GM18868 (cell line): ENCODE measurements at regions not wholly inside any gene's neighbourhood (a gene's known extent, or its start where the extent isn't known, plus 50 kb on each side); places are given as distances from the start of the nearest gene placed in this dataset.

Source experiments
- ATAC-seq: cut with Tn5 transposase; IDR thresholded peaks from one replicate; pipeline ENCODE4 v1.9.1; 2021; ENCODE audit warnings: mild to moderate bottlenecking, moderate library complexity; ENCODE audit not compliant: unreplicated experiment

GRCh38 chr20:40769677-40770285, 80.7 kb upstream of the MAFB start:
- ATAC-seq, result no peak

- ATAC-seq, result no peak
Measured at GRCh38 chr20:40770564-40771307, 81.7 kb upstream of the MAFB start.

- no peak for ATAC-seq
Measured at GRCh38 chr20:40771308-40771610, 82.2 kb upstream of the MAFB start.

GRCh38 chr20:40771848-40772511, 82.9 kb upstream of the MAFB start:
- ATAC-seq, result no peak

- no peak for ATAC-seq
Measured at GRCh38 chr20:40773376-40773775, 84.3 kb upstream of the MAFB start.

- ATAC-seq, result no peak
Measured at GRCh38 chr20:40774252-40774651, 85.2 kb upstream of the MAFB start.

GRCh38 chr20:40775561-40776146, 86.6 kb upstream of the MAFB start:
- ATAC-seq, result no peak

- ATAC-seq, result no peak
Measured at GRCh38 chr20:40776466-40777457, 87.7 kb upstream of the MAFB start.

GRCh38 chr20:40777653-40778052, 88.6 kb upstream of the MAFB start:
- no peak for ATAC-seq

GRCh38 chr20:40778894-40779496, 90.0 kb upstream of the MAFB start:
- no peak for ATAC-seq

GRCh38 chr20:40781327-40782042, 92.4 kb upstream of the MAFB start:
- ATAC-seq, result no peak

GRCh38 chr20:40782043-40782368, 93.0 kb upstream of the MAFB start:
- ATAC-seq, result no peak

GRCh38 chr20:40785346-40785745, 96.3 kb upstream of the MAFB start:
- no peak for ATAC-seq

GRCh38 chr20:40786336-40786735, 97.3 kb upstream of the MAFB start:
- ATAC-seq, result no peak

- ATAC-seq, result no peak
Measured at GRCh38 chr20:40787941-40788340, 98.9 kb upstream of the MAFB start.

- ATAC-seq, result no peak
Measured at GRCh38 chr20:40797425-40797824, 108.4 kb upstream of the MAFB start.

- ATAC-seq, result no peak
Measured at GRCh38 chr20:40798066-40798465, 109.0 kb upstream of the MAFB start.

- ATAC-seq, result no peak
Measured at GRCh38 chr20:40802886-40803285, 113.8 kb upstream of the MAFB start.

- no peak for ATAC-seq
Measured at GRCh38 chr20:40803381-40803780, 114.3 kb upstream of the MAFB start.

- ATAC-seq, result no peak
Measured at GRCh38 chr20:40805592-40805991, 116.6 kb upstream of the MAFB start.
